ENCODE measurements at regions not wholly inside any gene's neighbourhood (a gene's known extent, or its start where the extent isn't known, plus 50 kb on each side); places are given as distances from the start of the nearest gene placed in this dataset.

DNA sequence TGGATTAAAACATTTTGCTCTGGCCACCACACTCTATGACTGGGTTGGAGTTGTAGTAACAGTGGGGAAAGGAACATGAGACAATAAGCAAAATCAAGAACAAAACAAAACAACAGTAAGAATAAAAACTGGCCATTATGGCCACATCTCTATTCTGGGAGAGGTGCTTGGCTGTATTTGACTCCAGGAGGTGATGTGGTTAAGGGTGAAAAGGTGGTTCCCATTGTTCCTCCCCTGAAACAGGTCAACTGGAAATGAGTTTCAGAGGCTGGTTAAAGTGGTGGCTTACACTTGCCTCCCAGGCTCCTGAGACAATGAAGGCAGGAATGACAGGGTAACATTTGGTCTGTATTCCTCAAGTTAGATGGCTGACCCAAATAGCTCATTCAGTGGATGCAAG, 67.3 kb upstream of the FANCL start:
- TF ChIP-seq, protein P1, sequence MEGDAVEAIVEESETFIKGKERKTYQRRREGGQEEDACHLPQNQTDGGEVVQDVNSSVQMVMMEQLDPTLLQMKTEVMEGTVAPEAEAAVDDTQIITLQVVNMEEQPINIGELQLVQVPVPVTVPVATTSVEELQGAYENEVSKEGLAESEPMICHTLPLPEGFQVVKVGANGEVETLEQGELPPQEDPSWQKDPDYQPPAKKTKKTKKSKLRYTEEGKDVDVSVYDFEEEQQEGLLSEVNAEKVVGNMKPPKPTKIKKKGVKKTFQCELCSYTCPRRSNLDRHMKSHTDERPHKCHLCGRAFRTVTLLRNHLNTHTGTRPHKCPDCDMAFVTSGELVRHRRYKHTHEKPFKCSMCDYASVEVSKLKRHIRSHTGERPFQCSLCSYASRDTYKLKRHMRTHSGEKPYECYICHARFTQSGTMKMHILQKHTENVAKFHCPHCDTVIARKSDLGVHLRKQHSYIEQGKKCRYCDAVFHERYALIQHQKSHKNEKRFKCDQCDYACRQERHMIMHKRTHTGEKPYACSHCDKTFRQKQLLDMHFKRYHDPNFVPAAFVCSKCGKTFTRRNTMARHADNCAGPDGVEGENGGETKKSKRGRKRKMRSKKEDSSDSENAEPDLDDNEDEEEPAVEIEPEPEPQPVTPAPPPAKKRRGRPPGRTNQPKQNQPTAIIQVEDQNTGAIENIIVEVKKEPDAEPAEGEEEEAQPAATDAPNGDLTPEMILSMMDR (IDR thresholded peaks at IDR 0.05): no peak
- TF ChIP-seq POLR2AphosphoS5 (IDR thresholded peaks at IDR 0.05; ENCODE audit: low read depth, low read length) (no peak), REST (IDR thresholded peaks at IDR 0.05; ENCODE audit: insufficient read depth in 1 of 2, low read depth in 2 of 2, low read length in 1 of 2) (no peak), SIN3A (IDR thresholded peaks at IDR 0.05; ENCODE audit: borderline replicate concordance, insufficient read depth, low read depth, low read length) (no peak), TCF7L2 (IDR thresholded peaks at IDR 0.05; ENCODE audit: low read depth, low read length) (no peak)
